GM11168 (cell line): ENCODE measurements at regions not wholly inside any gene's neighbourhood (a gene's known extent, or its start where the extent isn't known, plus 50 kb on each side); places are given as distances from the start of the nearest gene placed in this dataset.

Experiments used
- in situ Hi-C: fragments of 300-500 bp; cut with MboI; formaldehyde crosslinking; loops from one replicate; pipeline ENCODE4 v1.12.0; 2022; ENCODE audit warnings: low sequenced_read_pairs; ENCODE audit not compliant: unreplicated experiment

- in situ Hi-C loops: no loop called here
Measured at GRCh38 chr18:24954341-24954740, 397.6 kb downstream of the ZNF521 start.

GRCh38 chr18:24958001-24958400, 394.0 kb downstream of the ZNF521 start:
- in situ Hi-C loops: no loop called here

DNA sequence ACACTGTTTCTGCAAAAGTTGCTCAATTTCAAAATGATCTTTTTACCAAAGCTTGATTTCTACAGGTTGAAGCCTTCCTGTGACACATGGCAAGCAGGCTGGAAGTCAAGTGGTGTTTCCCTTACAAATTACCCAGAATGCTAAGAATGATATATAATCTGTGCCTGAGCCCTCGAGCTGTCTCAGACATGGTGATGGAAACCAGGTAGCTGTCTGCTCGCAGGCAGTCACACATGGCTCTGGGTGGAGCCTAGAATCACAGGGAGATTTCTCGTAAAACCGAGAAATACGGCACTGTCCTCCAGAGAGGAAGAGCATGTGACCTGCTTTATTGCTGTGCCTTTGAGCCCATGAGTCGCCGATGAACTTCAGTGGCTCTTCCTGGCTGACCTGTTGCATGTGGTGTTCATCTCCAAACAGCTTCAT, 392.9 kb downstream of the ZNF521 start:
- in situ Hi-C loops: no loop called here

GRCh38 chr18:24964216-24964615, 387.8 kb downstream of the ZNF521 start:
- in situ Hi-C loops: no loop called here

DNA sequence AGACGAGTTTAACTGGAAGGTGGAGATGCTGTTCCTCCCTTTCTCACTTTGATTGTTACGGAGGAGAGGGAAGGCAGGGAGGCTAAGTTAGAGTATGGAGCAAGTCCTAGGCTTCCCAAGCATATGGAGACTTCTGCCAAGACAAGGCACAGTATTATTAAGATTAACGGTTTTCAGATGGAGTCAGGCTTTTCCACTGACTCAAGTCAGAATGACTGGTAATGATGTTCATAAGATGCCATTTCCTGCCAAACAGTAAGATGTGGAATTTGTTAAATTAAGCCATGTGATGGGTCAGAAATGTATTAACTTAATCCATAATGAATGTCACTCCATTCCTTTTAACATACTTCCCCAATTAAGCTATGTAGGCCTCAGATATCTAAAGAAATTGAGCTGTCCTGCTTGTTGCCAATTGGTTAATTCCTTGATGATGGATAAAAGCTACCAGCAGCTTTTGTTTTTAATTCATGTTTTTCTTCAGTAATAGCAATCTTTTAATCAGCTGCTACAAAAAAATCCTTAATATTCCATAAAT, 383.7 kb downstream of the ZNF521 start:
- in situ Hi-C loops: no loop called here

GRCh38 chr18:24972577-24972976, 379.4 kb downstream of the ZNF521 start:
- in situ Hi-C loops: no loop called here

DNA sequence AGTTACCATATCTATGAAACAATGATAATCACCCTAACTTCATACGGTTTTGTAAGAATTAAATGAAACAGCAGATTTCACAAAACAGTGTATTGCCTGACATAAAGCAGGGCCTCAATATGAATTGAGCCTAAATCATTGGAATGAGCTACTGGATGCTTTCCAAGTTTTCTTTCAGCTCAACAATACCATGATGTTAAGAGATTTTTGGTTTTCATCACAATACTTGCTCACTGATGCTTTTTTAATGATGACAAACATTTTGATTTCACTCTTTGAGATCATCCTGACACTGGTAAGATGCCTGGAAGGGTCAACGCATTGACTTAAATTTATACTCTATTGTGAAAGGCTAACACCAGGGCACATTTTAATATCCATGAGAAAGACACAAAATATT, 377.5 kb downstream of the ZNF521 start:
- in situ Hi-C loops: no loop called here

GRCh38 chr18:24975496-24976372, 376.2 kb downstream of the ZNF521 start:
- in situ Hi-C loops: no loop called here

DNA sequence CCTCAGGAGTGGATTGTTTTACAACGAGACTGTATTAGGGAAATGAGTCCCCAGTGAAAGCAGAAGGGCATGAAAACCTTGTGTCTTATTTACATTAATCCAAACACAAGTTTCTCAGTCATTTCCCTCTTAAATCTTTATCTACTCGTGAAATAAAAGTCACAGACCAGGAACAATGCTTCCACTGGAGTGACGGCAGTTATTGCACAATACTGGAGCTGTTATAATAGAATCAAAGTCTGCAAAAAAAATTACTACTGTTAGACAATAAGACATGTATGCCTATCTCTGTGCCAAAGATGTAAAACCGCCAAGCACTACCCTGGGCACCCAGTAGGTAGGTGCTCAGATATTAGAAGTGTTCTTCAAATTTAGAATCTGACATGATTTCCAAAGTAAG, 375.5 kb downstream of the ZNF521 start:
- in situ Hi-C loops: no loop called here

DNA sequence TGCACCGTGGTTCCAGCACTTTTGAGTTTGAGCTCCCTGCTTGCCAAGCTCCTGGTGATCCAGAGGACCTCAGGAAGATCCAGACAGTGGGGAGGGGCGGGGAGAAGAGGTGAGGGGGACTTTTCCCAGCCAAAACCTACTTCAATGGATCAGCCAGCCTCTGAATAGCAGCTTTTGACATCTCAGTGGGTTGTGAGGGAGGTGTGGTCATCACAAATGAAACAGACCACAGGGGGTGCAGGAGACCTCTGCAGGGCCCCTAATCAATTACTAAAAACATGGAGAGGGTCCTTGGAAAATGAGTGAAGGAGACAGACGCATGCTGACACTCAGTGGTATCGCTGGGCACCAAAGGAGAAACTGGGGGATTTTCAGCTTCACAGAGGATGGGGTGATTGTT, 372.7 kb downstream of the ZNF521 start:
- in situ Hi-C loops: no loop called here

- in situ Hi-C loops: no loop called here
Measured at GRCh38 chr18:24982831-24983230, 369.1 kb downstream of the ZNF521 start.

GRCh38 chr18:24983566-24984139, 368.3 kb downstream of the ZNF521 start:
- in situ Hi-C loops: no loop called here

GRCh38 chr18:24985586-24985985, 366.4 kb downstream of the ZNF521 start:
- in situ Hi-C loops: no loop called here

DNA sequence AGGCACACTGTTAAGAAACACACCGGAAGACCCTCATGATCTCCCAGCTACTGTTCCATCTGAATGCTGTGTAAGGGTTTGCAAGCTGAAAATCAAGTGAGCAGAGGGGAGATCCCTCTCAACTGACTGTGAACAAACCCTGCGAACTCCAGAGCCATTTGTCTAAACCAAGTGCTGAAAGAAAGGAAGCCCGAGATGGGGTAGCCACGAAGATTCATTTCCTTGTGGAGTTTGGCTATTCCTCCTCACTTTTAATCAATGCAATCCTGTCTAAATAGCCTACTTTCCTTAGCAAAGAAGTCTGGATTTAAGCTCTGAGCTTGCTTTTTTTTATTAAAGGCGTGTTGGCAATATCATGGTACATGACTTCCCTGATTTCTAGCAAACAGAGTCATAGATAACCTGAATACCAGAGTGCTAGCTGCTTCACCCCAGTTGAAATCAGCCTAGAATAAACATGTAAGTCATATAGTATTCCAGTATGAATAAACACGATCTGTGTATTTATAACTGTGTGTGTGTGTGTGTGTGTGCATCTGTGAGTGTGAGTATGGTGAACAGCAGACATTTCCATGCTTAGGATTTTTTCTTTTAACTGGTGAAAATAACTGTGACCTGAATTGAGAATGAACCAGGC, 365.2 kb downstream of the ZNF521 start:
- in situ Hi-C loops: no loop called here

- in situ Hi-C loops: no loop called here
Measured at GRCh38 chr18:24987303-24988252, 364.4 kb downstream of the ZNF521 start.

- in situ Hi-C loops: no loop called here
Measured at GRCh38 chr18:24988253-24988840, 363.6 kb downstream of the ZNF521 start.

- in situ Hi-C loops: no loop called here
Measured at GRCh38 chr18:24989760-24990593, 362.0 kb downstream of the ZNF521 start.

GRCh38 chr18:24990671-24991134, 361.3 kb downstream of the ZNF521 start:
- in situ Hi-C loops: no loop called here
